GM12878 (cell line): ENCODE measurements at regions not wholly inside any gene's neighbourhood (a gene's known extent, or its start where the extent isn't known, plus 50 kb on each side); places are given as distances from the start of the nearest gene placed in this dataset.

Source experiments
- CREB1 ChIP-seq: IDR thresholded peaks from 2 replicates; pipeline ENCODE4 v1.6.1; 2012; ENCODE audit warnings: low read depth, mild to moderate bottlenecking, inconsistent platforms
- TF ChIP-seq, protein P1 (sequence below), 3 experiments: IDR thresholded peaks in 2 of 3; conservative IDR thresholded peaks in 1 of 3; 2 replicates each; pipeline ENCODE4 v1.5.1; 2011; ENCODE audit warnings: low read depth in 3 of 3, low read length in 3 of 3, mild to moderate bottlenecking in 3 of 3, control low read depth in 2 of 3, moderate library complexity in 2 of 3, inconsistent platforms in 1 of 3, mixed read lengths in 1 of 3; ENCODE audit not compliant: control insufficient read depth in 2 of 3, insufficient read depth in 1 of 3; ENCODE audit errors: extremely low read depth in 1 of 3

DNA sequence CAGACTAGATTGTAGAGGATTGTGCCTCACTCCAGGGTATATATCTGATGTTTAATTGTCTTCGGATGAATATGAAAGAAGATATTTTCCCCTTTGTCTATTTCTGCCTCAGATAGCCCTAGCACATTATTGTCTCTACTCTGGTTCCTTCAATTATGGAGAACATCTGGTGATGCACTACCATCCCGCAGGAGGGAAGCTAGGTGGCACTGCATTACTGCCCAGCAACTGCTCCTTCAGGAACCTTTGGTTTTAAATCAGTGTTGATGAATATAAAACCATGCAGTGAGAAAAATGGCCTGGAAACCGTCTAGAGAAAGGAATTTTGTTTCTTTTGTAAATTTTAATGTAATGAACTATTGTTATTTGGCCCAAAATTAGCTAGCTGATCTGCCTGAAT lies 68.5 kb downstream of the GPR88 start:
- TF ChIP-seq, protein P1, sequence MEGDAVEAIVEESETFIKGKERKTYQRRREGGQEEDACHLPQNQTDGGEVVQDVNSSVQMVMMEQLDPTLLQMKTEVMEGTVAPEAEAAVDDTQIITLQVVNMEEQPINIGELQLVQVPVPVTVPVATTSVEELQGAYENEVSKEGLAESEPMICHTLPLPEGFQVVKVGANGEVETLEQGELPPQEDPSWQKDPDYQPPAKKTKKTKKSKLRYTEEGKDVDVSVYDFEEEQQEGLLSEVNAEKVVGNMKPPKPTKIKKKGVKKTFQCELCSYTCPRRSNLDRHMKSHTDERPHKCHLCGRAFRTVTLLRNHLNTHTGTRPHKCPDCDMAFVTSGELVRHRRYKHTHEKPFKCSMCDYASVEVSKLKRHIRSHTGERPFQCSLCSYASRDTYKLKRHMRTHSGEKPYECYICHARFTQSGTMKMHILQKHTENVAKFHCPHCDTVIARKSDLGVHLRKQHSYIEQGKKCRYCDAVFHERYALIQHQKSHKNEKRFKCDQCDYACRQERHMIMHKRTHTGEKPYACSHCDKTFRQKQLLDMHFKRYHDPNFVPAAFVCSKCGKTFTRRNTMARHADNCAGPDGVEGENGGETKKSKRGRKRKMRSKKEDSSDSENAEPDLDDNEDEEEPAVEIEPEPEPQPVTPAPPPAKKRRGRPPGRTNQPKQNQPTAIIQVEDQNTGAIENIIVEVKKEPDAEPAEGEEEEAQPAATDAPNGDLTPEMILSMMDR (IDR thresholded peaks at IDR 0.05 in 2 of 3, conservative IDR thresholded peaks at IDR 0.05 in 1 of 3; ENCODE audit: control insufficient read depth in 2 of 3, extremely low read depth in 1 of 3, insufficient read depth in 1 of 3, low read depth in 3 of 3, low read length in 3 of 3) = peak; percentile 31 to 69 (median 40); a peak in 3 of 6 replicates
- TF ChIP-seq CREB1 = no peak
